ENCODE measurements at regions not wholly inside any gene's neighbourhood (a gene's known extent, or its start where the extent isn't known, plus 50 kb on each side); places are given as distances from the start of the nearest gene placed in this dataset.

DNA sequence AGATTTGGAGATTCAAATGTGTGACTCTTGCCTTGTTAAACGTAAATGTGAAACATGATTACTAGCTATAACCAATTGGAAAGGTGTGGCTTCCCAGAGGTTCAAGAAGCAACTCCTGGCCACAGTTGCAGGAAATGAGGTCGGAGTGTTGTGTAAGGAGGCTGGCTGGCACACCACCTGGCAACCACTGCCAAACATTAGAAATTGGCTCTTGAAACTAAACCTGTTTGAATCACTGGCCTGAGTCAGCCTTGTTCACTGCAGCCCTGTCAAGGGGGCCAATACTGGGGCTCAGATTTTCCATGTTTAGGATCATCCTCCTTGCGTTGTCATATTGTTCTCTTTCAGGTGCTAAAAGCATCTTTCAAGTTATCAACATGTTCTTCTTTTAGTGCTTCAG is 206.3 kb downstream of the ARL6IP6 start:
- no peak for TF ChIP-seq CTCF (IDR thresholded peaks at IDR 0.05; ENCODE audit: control insufficient read depth, extremely low read depth, insufficient read depth)
- no peak for DNase-seq (ENCODE audit: low read depth)
- no peak overlapping the region for H3K4me3 ChIP-seq (ENCODE audit: low read depth, low read length)

GRCh38 chr2:152924219-152924618 is 205.8 kb downstream of the ARL6IP6 start:
- no peak for DNase-seq (ENCODE audit: low read depth)
- H3K4me3 ChIP-seq (ENCODE audit: low read depth, low read length), result no peak overlapping the region
- TF ChIP-seq CTCF (IDR thresholded peaks at IDR 0.05; ENCODE audit: control insufficient read depth, extremely low read depth, insufficient read depth), result no peak

DNA sequence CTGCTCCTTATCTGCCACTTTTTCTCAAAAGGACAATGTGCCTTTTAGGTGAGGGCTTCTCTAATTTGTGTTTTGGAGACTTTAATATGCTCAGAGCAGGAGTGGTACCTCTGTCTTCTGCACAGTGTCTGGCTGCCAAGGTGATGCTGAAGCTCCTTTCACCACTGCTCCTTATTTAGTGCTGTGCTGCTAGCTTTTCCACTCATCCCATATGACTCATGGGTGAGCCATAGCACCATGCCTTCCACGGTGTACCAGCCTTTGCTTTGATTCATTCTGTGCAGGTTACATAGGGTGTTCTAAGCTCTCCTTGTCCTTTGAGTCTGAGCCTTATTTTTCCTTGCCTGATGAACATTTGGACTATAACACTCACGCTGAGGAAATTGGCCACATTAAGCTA is 202.4 kb downstream of the ARL6IP6 start:
- TF ChIP-seq CTCF (IDR thresholded peaks at IDR 0.05; ENCODE audit: control insufficient read depth, extremely low read depth, insufficient read depth), result no peak
- no peak for DNase-seq (ENCODE audit: low read depth)
- no peak overlapping the region for H3K4me3 ChIP-seq (ENCODE audit: low read depth, low read length)

DNA sequence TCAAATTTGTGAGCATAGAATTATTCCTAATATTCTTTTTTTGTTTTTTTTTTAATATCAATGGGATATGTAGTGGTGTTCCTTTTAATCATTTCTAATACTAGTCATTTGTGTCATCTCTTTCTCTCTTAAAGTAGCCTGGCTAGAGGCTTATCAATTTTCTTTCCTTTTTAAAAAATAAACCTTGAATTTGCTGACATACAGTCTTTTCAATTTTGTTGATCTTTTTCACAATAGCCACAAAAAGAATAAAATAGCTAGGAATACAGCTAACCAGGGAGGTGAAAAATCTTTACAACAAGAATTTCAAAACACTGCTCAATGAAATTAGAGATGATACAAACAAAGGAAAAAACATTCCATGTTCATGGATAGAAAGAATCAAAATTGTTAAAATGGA is 192.6 kb downstream of the ARL6IP6 start:
- TF ChIP-seq CTCF (IDR thresholded peaks at IDR 0.05; ENCODE audit: control insufficient read depth, extremely low read depth, insufficient read depth), result no peak
- DNase-seq (ENCODE audit: low read depth), result no peak
- H3K4me3 ChIP-seq (ENCODE audit: low read depth, low read length), result no peak overlapping the region

GRCh38 chr2:152907046-152907445 is 188.6 kb downstream of the ARL6IP6 start:
- DNase-seq (ENCODE audit: low read depth), result no peak
- no peak overlapping the region for H3K4me3 ChIP-seq (ENCODE audit: low read depth, low read length)
- no peak for TF ChIP-seq CTCF (IDR thresholded peaks at IDR 0.05; ENCODE audit: control insufficient read depth, extremely low read depth, insufficient read depth)

DNA sequence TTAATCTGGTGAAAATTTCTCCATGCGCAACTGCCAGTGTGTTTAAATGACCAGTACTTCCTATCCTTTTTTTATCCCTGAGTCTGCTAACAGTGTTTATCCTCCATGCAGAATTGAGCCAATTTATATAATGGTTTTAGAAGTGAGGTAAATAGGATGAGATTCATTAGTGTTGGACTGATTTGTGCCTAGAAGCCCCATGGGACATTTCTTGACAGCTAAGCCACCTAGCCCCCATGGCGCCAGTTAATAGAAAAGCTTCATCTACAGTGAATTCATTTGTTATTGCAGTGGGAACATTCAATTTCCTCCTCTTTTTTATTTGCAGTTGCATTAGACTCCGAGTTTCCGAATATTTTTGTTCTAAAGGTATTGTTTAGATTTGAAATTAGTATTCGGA is 175.6 kb downstream of the ARL6IP6 start:
- TF ChIP-seq CTCF (IDR thresholded peaks at IDR 0.05; ENCODE audit: control insufficient read depth, extremely low read depth, insufficient read depth), result no peak
- no peak for DNase-seq (ENCODE audit: low read depth)
- H3K4me3 ChIP-seq (ENCODE audit: low read depth, low read length), result no peak overlapping the region

DNA sequence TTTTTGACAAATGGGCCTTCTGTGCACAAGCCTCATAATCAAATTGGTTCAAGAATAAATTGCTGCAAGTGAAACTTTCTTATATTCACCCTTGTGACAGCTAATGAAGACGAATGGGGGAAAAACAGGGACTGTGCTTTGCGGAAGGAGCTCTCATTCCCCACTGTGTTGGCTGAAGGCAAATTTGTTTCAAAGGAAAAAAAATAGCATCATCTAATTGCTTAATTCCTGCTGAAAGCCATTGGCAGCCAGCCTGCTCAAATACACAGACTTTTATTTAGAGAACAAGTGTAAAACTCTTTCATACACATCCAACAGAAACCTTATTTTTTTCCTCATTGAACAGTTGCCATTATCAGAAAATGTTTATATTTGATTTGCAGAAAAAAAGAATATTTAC is 172.3 kb downstream of the ARL6IP6 start:
- DNase-seq (ENCODE audit: low read depth), result no peak
- TF ChIP-seq CTCF (IDR thresholded peaks at IDR 0.05; ENCODE audit: control insufficient read depth, extremely low read depth, insufficient read depth), result no peak
- H3K4me3 ChIP-seq (ENCODE audit: low read depth, low read length), result no peak overlapping the region
